GM13976 (cell line): ENCODE measurements at regions not wholly inside any gene's neighbourhood (a gene's known extent, or its start where the extent isn't known, plus 50 kb on each side); places are given as distances from the start of the nearest gene placed in this dataset.

Source experiments
- DNase-seq: peaks from one replicate; pipeline ENCODE4 v3.0.0; 2012; ENCODE audit warnings: low spot score
- CTCF ChIP-seq: IDR thresholded peaks from 2 replicates; pipeline ENCODE4 v1.5.1; 2012; ENCODE audit warnings: borderline replicate concordance, mild to moderate bottlenecking; ENCODE audit not compliant: insufficient read depth; ENCODE audit errors: extremely low read depth, missing control alignments, control extremely low read depth
- in situ Hi-C: fragments of 300-500 bp; cut with MboI; formaldehyde crosslinking; loops from one replicate; pipeline ENCODE4 v1.12.0; 2022; ENCODE audit warnings: low sequenced_read_pairs, mixed read lengths, inconsistent platforms; ENCODE audit not compliant: unreplicated experiment

GRCh38 chr15:87591582-87591981 lies 665.0 kb downstream of the NTRK3 start:
- no peak for DNase-seq
- no peak for TF ChIP-seq CTCF
- in situ Hi-C loops, result loop anchor here (25.0 kb wide), 1 partner anchor 1729 kb away; no protein-coding TSS in a partner anchor

- no peak for TF ChIP-seq CTCF
- no peak for DNase-seq
- in situ Hi-C loops, result loop anchor here (25.0 kb wide), 1 partner anchor 1729 kb away; no protein-coding TSS in a partner anchor
Observed at GRCh38 chr15:87591042-87591441, 665.5 kb downstream of the NTRK3 start.

- in situ Hi-C loops, result loop anchor here (25.0 kb wide), 1 partner anchor 1727 kb away; no protein-coding TSS in a partner anchor
- no peak for TF ChIP-seq CTCF
- no peak for DNase-seq
Observed at GRCh38 chr15:87589134-87589533, 667.4 kb downstream of the NTRK3 start.

- DNase-seq, result no peak
- in situ Hi-C loops, result loop anchor here (25.0 kb wide), 1 partner anchor 1720 kb away; no protein-coding TSS in a partner anchor
- no peak for TF ChIP-seq CTCF
Observed at GRCh38 chr15:87582169-87582568, 674.4 kb downstream of the NTRK3 start.

GRCh38 chr15:87579537-87579936 lies 677.0 kb downstream of the NTRK3 start:
- no peak for TF ChIP-seq CTCF
- DNase-seq, result no peak
- in situ Hi-C loops, result loop anchor here (25.0 kb wide), 1 partner anchor 1717 kb away; no protein-coding TSS in a partner anchor

- in situ Hi-C loops, result loop anchor here (25.0 kb wide), 1 partner anchor 1716 kb away; no protein-coding TSS in a partner anchor
- no peak for DNase-seq
- no peak for TF ChIP-seq CTCF
Observed at GRCh38 chr15:87578776-87579175, 677.8 kb downstream of the NTRK3 start.
